ENCODE measurements at regions not wholly inside any gene's neighbourhood (a gene's known extent, or its start where the extent isn't known, plus 50 kb on each side); places are given as distances from the start of the nearest gene placed in this dataset.

DNA sequence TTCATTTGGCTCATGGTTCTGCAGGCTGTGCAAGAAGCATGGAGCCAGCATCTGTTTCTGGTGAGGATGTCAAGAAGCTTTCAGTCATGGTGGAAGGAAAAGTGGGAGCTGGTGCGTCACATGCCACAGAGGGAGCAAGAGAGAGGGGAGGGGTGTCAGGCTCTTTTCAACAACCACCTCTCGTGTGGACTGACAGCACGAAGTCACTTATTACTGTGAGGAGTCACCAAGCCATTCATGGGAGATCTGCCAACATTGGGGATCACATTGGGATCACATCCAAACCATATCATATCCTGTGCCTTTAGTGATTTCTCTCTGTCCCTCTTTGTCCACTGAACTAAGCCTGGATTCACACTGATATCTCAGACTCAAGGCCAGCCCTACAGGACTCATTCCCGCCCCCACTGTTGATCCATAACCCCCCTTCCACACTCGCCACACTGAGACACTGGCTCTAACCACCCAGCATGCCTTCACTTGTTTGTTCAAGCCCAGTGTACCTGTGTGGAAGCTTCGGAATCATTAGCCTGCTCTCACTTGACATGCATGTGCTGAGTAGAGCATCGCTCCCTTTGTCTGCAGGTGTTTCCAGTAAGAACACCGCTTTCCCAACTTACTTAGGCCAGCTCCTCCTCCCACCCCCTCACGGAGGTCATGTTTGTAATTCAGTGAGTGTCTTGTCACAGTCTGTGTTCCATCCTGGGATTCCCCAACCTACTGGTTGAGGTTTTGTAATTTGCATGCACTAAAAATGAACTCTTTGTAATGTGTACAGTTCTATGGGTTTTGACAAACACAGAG, 132.2 kb downstream of the KLF13 start:
- Mint-ChIP-seq H3K27ac (peak overlapping the region; percentile 86), H3K9me3 (peaks cover 12% of the 10 kb centered on the region), H3K4me1 (ENCODE audit: low read depth) (peaks cover 38% of the 10 kb centered on the region), H3K27me3 (ENCODE audit: insufficient read depth) (no peaks in the 10 kb centered on the region), H3K4me3 (peak overlapping the region; percentile 53), H3K36me3 (ENCODE audit: low read depth) (peaks cover 4% of the 10 kb centered on the region)
- peak; percentile 57 for DNase-seq (ENCODE audit: low spot score)
- intact Hi-C loops (cut with micrococcal nuclease) = loop anchor here (1.0 kb wide), 7 partner anchors 15 to 130 kb away; no protein-coding TSS in a partner anchor

- no peak for DNase-seq (ENCODE audit: low spot score)
- intact Hi-C loops (cut with micrococcal nuclease) = loop anchor here (1.0 kb wide), 7 partner anchors 14 to 131 kb away; no protein-coding TSS in a partner anchor
- peak overlapping the region; percentile 53 for H3K4me3 Mint-ChIP-seq
- H3K27me3 Mint-ChIP-seq (ENCODE audit: insufficient read depth) = no peaks in the 10 kb centered on the region
- H3K4me1 Mint-ChIP-seq (ENCODE audit: low read depth) = peaks cover 39% of the 10 kb centered on the region
- H3K36me3 Mint-ChIP-seq (ENCODE audit: low read depth) = peaks cover 4% of the 10 kb centered on the region
- peak overlapping the region; percentile 86 for H3K27ac Mint-ChIP-seq
- H3K9me3 Mint-ChIP-seq = peaks cover 12% of the 10 kb centered on the region
Measured at GRCh38 chr15:31459400-31459748, 132.7 kb downstream of the KLF13 start.

DNA sequence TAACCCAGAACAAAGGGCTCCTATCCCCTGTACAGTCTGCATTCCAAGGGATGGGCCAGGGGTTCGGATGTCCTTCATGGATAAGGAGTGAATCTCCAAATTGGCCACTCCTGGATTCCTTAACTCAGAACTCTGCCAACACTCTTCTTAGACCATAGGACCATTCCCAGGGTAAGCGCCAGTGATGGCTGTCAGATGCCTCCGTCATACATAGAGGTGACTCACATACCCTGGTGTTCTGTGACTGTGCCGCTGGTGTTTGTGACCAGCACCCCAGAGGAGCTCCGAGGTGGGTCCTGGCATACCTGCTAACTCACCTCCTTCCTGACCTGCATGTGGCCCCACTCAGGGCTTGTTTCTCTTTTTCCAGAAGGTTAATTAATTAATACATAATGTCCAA, 134.7 kb downstream of the KLF13 start:
- Mint-ChIP-seq H3K27me3 (ENCODE audit: insufficient read depth) (no peaks in the 10 kb centered on the region), H3K4me3 (no peak overlapping the region), H3K4me1 (ENCODE audit: low read depth) (peaks cover 30% of the 10 kb centered on the region), H3K9me3 (no peaks in the 10 kb centered on the region), H3K27ac (no peak overlapping the region), H3K36me3 (ENCODE audit: low read depth) (no peaks in the 10 kb centered on the region)
- DNase-seq (ENCODE audit: low spot score) = no peak
- intact Hi-C loops (cut with micrococcal nuclease) = no loop called here

DNA sequence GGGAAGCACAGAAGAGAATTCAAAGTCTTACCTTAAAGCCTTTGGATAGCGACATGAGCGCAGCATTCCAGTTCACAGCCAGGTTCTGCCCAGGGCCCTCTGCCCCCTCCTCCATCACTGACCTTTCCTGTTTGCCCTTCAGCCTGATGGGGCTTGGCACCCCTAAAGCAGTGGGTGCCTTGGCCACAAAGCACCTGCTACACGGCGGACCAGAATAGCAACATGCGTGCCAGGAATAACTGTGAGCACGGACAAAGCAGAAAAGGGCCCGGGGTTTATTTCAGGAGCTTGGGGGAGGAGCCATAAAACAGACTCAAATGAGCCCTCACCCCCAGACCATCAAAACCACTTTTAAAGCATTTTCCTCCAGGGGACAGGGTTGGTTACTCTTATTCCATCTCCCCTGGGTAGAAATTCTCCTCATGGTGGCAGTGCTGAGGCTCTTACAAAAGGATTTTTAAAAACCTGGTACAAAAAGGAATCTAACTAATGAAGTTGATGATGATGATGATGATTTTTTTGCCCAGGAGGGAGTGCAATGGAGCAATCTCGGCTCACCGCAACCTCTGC, 135.4 kb downstream of the KLF13 start:
- Mint-ChIP-seq H3K27ac (no peak overlapping the region), H3K4me1 (ENCODE audit: low read depth) (peaks cover 30% of the 10 kb centered on the region), H3K27me3 (ENCODE audit: insufficient read depth) (no peaks in the 10 kb centered on the region), H3K4me3 (no peak overlapping the region), H3K36me3 (ENCODE audit: low read depth) (no peaks in the 10 kb centered on the region), H3K9me3 (no peaks in the 10 kb centered on the region)
- intact Hi-C loops (cut with micrococcal nuclease) = no loop called here
- no peak for DNase-seq (ENCODE audit: low spot score)

DNA sequence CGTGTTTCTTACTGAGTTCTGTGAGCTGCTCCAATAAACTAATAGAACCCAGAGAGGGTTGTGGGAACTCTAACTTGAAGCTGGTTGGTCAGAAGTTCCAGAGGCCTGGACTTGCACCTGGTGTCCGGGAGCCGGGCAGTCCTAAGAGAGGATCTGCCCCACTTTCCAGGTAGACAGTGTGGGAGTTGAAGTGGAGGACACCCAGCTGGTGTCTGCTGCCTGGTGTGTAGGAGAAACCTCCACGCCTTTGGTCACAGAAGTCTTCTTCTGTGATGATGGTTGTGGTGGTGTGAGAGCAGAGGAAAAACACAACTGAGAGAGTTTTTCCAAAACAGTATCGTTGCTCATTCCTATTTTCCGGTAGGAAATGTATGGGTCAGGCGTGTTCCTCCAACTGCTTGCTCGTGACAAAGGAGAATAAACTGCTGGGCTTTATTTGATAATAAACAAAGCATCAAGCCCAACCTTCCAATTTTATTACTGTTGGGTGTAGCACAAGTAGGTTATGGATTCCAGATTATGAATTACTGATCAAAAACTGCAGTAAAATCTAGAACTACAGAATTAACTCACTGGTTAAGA, 137.0 kb downstream of the KLF13 start:
- no peak overlapping the region for H3K4me3 Mint-ChIP-seq
- H3K27me3 Mint-ChIP-seq (ENCODE audit: insufficient read depth) = no peaks in the 10 kb centered on the region
- peaks cover 26% of the 10 kb centered on the region for H3K4me1 Mint-ChIP-seq (ENCODE audit: low read depth)
- no peak overlapping the region for H3K27ac Mint-ChIP-seq
- intact Hi-C loops (cut with micrococcal nuclease) = no loop called here
- DNase-seq (ENCODE audit: low spot score) = no peak
- no peaks in the 10 kb centered on the region for H3K36me3 Mint-ChIP-seq (ENCODE audit: low read depth)
- H3K9me3 Mint-ChIP-seq = no peaks in the 10 kb centered on the region

- H3K9me3 Mint-ChIP-seq = no peaks in the 10 kb centered on the region
- H3K4me1 Mint-ChIP-seq (ENCODE audit: low read depth) = peaks cover 18% of the 10 kb centered on the region
- no peaks in the 10 kb centered on the region for H3K36me3 Mint-ChIP-seq (ENCODE audit: low read depth)
- H3K27ac Mint-ChIP-seq = no peak overlapping the region
- DNase-seq (ENCODE audit: low spot score) = no peak
- intact Hi-C loops (cut with micrococcal nuclease) = no loop called here
- no peak overlapping the region for H3K4me3 Mint-ChIP-seq
- no peaks in the 10 kb centered on the region for H3K27me3 Mint-ChIP-seq (ENCODE audit: insufficient read depth)
Measured at GRCh38 chr15:31464216-31465082, 137.8 kb downstream of the KLF13 start.

GRCh38 chr15:31465083-31465955, 138.7 kb downstream of the KLF13 start:
- no peak overlapping the region for H3K27ac Mint-ChIP-seq
- H3K36me3 Mint-ChIP-seq (ENCODE audit: low read depth) = no peaks in the 10 kb centered on the region
- no peaks in the 10 kb centered on the region for H3K27me3 Mint-ChIP-seq (ENCODE audit: insufficient read depth)

DNA sequence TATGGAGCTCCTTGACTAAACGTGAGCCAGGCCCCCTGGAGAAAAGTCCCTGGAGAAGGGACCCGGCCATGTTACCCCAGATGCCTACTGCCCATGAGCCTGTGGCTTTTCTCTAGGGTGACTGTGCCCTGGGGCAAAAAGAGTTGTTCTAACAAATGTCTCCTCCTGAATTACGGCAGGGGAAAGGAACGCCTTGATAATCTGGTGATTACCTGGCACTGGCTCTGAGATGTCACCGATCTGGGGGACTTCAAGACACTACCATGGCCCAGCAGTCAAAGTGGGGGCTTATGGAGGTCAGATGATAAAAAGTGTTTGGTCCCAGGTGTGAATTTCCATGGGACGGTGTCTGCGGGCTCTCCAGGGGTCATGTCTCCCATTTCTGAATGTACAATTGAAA, 140.7 kb downstream of the KLF13 start:
- Mint-ChIP-seq H3K27me3 (ENCODE audit: insufficient read depth) (no peaks in the 10 kb centered on the region), H3K4me1 (ENCODE audit: low read depth) (peaks cover 24% of the 10 kb centered on the region), H3K4me3 (no peak overlapping the region), H3K36me3 (ENCODE audit: low read depth) (no peaks in the 10 kb centered on the region), H3K27ac (no peak overlapping the region), H3K9me3 (no peaks in the 10 kb centered on the region)
- DNase-seq (ENCODE audit: low spot score) = no peak
- intact Hi-C loops (cut with micrococcal nuclease) = no loop called here

More at GRCh38 chr15:31465083-31465955, 138.7 kb downstream of the KLF13 start:
- intact Hi-C loops (cut with micrococcal nuclease) = no loop called here
- Mint-ChIP-seq H3K9me3 (no peaks in the 10 kb centered on the region), H3K4me1 (ENCODE audit: low read depth) (peaks cover 13% of the 10 kb centered on the region), H3K4me3 (no peak overlapping the region)
- DNase-seq (ENCODE audit: low spot score) = no peak

DNA sequence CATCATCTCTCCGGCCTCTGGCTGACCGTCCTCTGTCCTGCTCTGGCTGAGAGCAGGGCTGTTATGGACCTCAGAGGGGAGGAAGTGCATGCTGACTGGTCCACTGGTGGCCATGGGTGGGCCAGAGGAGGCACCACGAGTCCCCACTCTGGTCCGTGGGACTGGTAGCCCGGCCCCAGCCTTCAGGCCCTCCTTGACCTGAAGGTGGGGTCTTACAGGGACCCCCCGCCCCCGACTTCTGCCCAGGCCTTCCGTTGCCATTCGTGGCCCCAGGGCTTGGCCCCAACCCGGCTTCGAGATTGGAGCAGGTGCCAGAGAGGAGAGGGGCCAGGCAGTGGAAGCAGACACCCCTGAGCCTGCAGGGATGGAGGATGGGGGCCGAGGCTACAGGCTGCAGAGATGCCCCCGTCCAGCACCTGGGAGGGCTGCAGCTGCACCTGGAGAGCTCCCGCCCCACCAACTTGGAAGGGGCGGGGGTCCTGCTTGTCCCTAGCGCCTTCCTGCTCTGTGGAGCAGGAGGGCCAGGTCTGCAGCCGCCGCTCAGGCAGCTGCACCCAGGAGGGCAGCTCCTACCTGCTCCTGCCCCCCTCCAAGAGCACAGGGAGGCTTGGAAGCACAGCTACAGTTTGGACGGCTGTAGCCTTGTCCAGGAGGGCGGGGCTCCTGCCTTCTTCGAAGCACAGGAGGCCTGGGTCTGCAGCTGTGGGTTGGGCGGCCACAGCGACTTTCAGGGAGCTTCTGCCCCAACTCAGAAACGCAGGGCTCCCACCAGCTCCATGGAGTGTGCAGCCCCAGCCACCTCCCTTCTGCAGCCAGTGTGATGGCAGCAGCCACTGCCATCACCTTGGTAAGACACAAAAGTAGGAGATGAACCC, 142.5 kb downstream of the KLF13 start:
- H3K27ac Mint-ChIP-seq = no peak overlapping the region
- H3K9me3 Mint-ChIP-seq = no peaks in the 10 kb centered on the region
- peaks cover 2% of the 10 kb centered on the region for H3K36me3 Mint-ChIP-seq (ENCODE audit: low read depth)
- H3K4me1 Mint-ChIP-seq (ENCODE audit: low read depth) = peaks cover 36% of the 10 kb centered on the region
- no peaks in the 10 kb centered on the region for H3K27me3 Mint-ChIP-seq (ENCODE audit: insufficient read depth)
- DNase-seq (ENCODE audit: low spot score) = no peak
- intact Hi-C loops (cut with micrococcal nuclease) = no loop called here
- H3K4me3 Mint-ChIP-seq = no peak overlapping the region

DNA sequence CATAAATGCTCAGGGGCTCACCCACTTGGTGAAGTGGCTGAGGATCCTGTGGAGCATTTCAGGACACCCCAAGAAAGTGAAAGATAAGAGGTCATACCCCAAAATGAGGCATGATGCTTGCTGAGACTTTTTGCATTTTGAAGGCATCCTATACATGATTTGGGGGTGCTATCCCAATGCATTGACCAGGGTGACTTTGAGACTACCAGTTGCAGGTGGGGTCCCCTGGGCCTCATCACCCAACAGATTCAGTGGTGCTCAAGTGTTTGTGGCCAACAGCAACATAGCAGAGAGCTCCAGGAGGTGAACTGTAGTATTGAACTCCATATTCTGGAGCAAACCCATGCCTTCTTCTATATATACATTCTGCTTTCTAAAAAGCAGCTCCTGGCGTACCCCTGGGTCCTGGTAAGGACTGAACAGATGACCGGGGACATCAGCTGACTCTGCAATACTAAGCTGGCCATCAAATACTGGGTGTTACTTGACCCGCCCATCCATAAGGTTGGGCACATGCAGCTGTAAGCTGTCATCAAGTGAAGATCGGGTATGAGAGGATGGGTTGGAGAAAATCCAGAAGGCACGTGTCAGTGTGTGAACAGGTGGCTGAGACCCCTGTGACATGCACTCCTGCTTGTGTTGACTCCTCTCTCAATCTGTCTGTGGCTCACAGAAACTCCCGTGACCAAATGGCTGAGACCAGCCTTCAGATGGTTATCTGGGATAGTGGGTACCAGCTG, 143.3 kb downstream of the KLF13 start:
- Mint-ChIP-seq H3K36me3 (ENCODE audit: low read depth) (peaks cover 6% of the 10 kb centered on the region), H3K9me3 (no peaks in the 10 kb centered on the region), H3K27me3 (ENCODE audit: insufficient read depth) (no peaks in the 10 kb centered on the region), H3K27ac (no peak overlapping the region), H3K4me3 (no peak overlapping the region), H3K4me1 (ENCODE audit: low read depth) (peaks cover 42% of the 10 kb centered on the region)
- no peak for DNase-seq (ENCODE audit: low spot score)
- intact Hi-C loops (cut with micrococcal nuclease) = no loop called here

DNA sequence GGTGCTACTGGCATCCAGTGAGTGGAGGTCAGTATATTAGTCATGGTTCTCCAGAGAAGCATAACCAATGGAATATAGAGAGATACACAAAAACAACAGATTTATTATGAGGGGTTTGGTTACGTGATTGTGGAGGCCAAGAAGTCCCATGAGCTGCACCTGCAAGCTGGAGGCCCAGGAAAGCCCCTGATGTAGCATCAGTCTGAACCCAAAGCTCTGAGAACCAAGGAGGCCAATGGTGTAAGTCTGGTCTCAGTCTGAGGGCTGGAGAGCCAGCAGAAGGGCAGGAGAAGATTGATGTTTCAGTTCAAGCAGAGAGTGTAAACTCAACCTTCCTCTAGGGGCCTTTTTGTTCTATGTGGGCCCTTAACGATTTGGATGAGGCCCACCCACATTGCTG, 144.1 kb downstream of the KLF13 start:
- DNase-seq (ENCODE audit: low spot score) = no peak
- Mint-ChIP-seq H3K4me1 (ENCODE audit: low read depth) (peaks cover 50% of the 10 kb centered on the region), H3K36me3 (ENCODE audit: low read depth) (peaks cover 11% of the 10 kb centered on the region), H3K9me3 (peaks cover 3% of the 10 kb centered on the region), H3K4me3 (no peak overlapping the region), H3K27ac (peak overlapping the region; percentile 1), H3K27me3 (ENCODE audit: insufficient read depth) (no peaks in the 10 kb centered on the region)
- intact Hi-C loops (cut with micrococcal nuclease) = no loop called here

Measured in activated T-helper 1 cell treated with anti-CD3 and anti-CD28 coated beads, Interleukin-12 subunit alpha, Interleukin-12 subunit beta, Interleukin-2, Interleukin-4 antibody, amounts not matched to agents 30 ng/mL and 10 ng/mL and 1 ng/mL, durations not matched to agents 14 hours and 24 hours and 36 hours (primary cell).